Anterior cingulate cortex (tissue), 58 donors: ENCODE measurements at regions not wholly inside any gene's neighbourhood (a gene's known extent, or its start where the extent isn't known, plus 50 kb on each side); places are given as distances from the start of the nearest gene placed in this dataset.

ENCODE experiments used
- DNase-seq, 58 donors: peaks; one replicate each; lab custom pipeline; 2025; lab: John Stamatoyannopoulos, UW

- DNase-seq, result no peak
Measured at GRCh38 chr1:22309572-22309971, 142.1 kb upstream of the ZBTB40 start.

DNA sequence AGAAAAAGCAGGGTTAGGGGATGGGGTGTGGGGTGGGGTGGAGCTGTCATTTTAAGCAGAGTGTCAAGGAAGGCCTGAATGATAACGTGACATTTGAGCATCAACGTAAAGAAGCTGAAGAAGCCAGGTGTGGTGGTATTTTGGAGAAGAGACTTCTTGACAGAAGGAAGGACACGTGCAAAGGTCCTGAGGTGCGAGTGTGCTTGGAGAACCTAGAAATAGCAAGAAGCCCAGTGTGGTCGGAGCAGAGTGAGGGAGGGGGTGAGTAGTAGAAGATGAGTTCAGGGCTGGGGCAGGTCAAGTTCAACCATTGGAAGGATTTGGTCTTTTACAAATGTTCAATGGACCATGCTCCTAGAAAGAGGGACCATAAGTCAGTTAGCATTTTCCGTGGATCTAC, 140.2 kb upstream of the ZBTB40 start:
- DNase-seq, result no peak

DNA sequence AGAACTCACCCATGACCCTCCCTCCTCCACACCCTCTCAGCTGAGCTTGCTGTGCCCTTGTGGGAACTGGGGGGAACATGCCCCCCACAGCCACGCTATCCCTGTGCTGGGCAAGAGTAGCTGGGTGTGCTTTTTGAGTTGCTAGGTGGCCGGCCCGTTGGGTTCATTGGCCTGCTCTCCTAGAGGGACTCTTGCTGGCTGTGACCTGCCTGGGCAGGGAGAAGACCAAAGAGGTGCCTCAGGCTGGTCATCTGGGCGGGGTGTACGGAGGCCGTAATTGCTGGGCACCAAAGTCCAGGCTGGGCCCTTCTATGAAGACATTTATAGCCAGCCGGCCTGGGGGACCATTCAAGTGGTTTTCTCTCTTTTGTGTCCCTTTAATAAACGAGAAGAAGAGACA, 138.3 kb upstream of the ZBTB40 start:
- no peak for DNase-seq

DNA sequence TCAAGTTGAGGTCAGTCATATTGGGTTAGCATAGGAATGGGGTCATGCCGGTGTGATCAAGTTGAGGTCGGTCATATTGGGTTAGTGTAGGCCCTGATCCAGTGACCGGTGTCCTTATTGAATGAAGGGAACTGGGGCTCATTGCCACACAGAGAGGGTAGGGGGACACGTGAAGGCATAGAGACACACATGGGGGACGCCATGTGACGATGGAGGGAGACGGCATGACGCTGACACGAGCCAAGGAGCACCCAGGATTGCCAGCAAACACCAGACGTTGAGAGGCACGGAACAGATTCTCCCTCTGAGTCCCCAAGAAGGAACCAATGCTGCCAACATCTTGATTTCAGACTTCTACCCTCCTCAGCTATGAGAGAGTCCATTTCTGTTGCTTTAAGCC, 136.9 kb upstream of the ZBTB40 start:
- no peak for DNase-seq

DNA sequence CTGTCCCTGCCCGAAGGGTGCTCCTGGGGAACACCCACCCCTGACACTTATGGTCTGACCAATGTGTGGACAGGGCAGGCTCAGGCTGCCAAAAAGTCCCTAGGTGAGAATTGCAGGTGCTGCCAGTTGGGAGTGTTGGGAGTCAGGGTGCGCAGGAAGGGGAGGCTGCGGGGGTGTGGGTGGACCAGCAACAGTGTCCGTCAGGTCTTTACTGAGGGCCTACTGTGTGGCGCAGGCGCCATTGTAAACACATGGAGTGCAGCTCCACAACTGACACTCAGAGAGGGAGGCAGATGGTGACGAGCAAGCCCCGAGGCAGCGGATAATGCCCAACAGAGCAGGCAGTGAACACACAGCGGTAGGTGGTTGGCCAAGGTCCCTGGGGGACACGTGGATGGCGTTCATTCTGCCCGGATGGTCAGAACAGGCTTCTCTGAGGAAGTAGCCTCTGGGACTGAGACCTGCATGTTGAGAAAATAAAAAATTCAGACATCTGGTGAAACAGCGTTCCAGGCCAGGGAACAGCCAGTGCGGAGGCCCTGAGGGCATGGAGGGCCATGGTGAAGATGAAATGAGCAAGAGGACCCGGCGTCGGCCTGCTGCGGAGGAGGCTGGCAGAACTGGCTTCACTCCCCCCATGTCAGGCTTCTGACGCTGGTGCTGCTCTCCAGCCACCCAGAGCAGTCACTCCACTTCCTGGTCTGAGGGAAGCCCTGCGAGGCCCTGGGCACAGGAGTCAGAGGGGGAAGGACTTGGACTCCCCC, 136.2 kb upstream of the ZBTB40 start:
- DNase-seq, result no peak

DNA sequence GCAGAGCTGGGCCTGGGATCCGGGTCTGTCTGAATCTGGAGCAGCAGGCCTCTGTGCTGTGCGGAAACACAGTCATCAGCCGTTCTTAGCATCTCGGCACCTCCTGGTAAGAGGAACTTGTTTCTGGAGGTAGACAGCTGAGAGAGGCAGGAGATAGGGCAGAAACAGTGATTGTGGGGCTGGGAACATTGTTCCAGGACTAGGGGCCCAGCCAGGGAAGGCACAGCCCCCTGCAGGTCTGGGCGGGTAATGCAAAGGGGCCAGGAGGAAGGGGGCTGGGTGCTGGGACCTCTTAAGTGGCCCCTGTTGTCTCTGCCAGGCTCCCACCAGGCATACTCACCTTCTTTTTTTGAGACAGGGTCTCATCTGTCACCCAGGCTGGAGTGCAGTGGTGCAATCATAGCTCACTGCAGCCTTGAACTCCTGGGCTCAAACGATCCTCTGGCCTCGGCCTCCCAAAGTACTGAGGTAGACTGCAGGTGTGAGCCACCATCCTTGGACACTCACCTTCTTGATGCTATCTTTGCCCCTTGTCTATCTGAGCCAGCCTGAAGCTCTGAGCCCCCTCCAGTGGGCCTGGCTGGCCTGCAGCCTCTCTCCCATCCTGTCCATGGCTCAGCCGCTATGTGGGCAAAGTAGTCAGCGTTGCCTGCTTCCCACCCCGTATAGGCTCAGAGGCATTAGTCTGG, 134.3 kb upstream of the ZBTB40 start:
- no peak for DNase-seq

- DNase-seq, result no peak
Measured at GRCh38 chr1:22317920-22318243, 133.8 kb upstream of the ZBTB40 start.

- peak in 27 of 58 donors; percentile 1 to 53 (median 17) for DNase-seq
Measured at GRCh38 chr1:22318279-22318981, 133.2 kb upstream of the ZBTB40 start.

GRCh38 chr1:22319608-22320007, 132.0 kb upstream of the ZBTB40 start:
- no peak for DNase-seq

GRCh38 chr1:22320587-22321344, 130.9 kb upstream of the ZBTB40 start:
- no peak for DNase-seq

DNA sequence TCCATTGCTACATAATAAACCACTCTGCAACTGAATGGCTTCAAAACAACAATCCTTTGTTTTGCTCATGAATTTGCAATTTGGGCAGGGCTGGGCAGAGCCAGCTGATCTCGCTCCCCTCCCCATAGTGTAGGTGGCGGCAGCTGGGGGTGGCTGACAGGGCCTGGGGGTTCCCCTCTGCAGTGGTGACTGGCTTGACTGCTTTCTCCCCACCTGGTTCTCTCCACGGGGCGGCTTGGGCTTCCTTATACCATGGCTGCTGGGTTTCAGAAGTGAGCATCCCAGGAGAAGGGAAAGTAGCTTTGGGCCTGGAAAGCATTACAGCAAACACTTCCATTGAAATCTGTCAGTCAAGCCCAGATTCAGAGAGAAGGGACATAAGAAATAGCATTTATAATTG, 129.7 kb upstream of the ZBTB40 start:
- DNase-seq, result no peak

DNA sequence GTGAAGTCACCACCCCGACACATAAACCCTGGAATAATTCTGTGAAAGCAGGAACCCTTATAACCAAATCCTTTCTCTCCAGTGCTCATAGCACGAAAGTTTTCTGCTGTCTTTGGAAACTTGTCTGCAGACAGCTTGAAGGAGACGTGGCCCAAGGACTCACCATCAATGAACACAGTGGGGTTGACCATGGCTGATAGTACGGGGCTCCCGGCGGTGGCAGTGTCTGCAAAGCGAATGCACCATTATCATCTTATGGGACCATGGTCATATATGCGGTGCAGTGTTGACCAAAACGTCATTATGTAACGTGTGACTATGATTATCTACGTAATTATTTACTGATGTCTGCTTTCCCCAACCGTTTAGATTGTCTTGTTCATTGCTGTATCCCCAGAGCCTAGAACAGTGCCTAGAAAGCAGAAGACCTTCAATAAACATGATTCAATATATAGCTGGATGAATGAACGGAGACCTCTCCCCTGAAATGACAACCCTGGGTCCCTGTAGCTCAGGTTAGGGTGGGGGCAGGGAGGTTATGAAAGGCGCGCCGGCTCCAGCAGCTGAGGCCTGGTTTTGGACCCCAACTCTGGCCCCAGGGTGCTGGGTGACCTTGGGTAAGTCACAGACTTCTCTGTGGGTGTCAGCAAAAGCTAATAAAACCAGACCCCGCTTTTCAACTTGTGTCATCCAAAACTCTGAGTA, 128.4 kb upstream of the ZBTB40 start:
- no peak for DNase-seq

- DNase-seq, result no peak
Measured at GRCh38 chr1:22323846-22324504, 127.7 kb upstream of the ZBTB40 start.

- no peak for DNase-seq
Measured at GRCh38 chr1:22325531-22326371, 125.9 kb upstream of the ZBTB40 start.

GRCh38 chr1:22326372-22326915, 125.2 kb upstream of the ZBTB40 start:
- no peak for DNase-seq

GRCh38 chr1:22326931-22327330, 124.7 kb upstream of the ZBTB40 start:
- DNase-seq, result no peak

DNA sequence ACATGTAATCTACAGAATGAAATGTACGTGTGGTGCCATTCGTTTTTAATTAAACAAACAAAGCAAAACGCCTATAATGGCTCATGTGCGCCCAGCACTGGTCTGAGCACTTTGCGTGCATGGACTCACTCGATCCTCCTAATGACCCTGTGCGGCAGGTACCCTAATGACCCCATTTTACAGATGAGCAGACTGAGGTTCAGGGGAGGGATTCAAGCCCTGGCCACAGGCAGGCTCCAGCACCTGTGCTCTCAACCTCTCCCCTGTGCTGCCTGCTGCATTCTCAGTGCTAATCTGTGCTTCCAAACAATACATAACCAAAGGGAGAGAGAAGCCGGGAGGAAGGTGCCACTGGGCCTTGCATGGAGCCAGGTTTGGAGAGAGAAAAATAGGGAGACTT, 124.2 kb upstream of the ZBTB40 start:
- no peak for DNase-seq

DNA sequence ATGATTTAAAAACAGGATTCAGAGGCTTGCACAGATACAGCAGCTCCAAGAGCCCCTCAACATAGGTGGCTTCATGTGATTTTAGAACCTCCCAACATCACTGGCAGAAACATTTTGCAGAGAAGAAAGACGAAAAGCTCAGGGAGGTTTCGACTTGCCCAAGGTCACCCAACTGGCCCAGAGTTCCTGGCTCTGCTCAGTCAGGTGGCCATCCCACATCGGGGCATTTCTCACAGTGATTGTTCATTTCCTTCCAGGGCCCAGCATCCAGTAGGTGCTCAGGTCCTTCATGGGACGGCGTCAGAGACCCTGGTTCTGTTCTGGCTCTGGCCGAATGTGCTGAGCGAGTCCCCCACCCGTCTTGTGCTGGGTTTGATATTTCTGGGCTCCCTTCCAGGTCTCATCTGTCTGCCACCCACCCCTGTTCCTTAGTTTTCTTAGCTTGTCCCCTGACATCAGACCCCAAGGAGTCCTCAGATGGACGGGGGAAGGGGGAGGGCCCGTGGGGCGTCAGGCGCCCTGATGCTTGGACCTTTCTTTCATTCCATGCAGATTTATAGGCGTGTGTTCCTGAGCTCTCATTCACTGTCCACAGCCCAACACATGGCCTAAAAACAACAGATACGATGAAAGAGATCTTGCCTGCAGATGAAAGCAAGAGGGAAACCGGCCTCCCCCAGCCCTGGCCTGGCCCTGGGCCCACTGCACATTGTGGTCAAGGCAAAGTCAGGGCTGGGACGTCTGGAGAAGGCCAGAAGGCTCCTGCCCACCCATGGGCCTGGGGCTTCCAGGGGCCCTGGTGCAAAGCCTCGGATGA, 123.1 kb upstream of the ZBTB40 start:
- no peak for DNase-seq
